Gastrocnemius medialis (tissue), 4 donors: ENCODE measurements at regions not wholly inside any gene's neighbourhood (a gene's known extent, or its start where the extent isn't known, plus 50 kb on each side); places are given as distances from the start of the nearest gene placed in this dataset.

Experiments
- ATAC-seq, 2 donors: fragments of 150-250 bp; one replicate each; pipeline ENCODE4 v1.9.1; 2016
- DNase-seq, 2 donors: peaks; one replicate each; pipeline ENCODE4 v3.0.0-alpha.2; 2019
- H3K27ac ChIP-seq, 4 donors: fragments of 200-600 bp; sonication (generic); 1 replicate in 1 of 4; 2 replicates in 3 of 4; pipeline ENCODE4 v1.5.1; 2016 to 2018; ENCODE audit warnings: mild to moderate bottlenecking in 2 of 4, moderate library complexity in 1 of 4
- H3K27me3 ChIP-seq, 3 donors: fragments of 200-600 bp; sonication (generic) in 2 of 3; 1 replicate in 1 of 3; 2 replicates in 2 of 3; pipeline versions ENCODE4 v1.5.1 to v1.6.0; 2016 to 2019; ENCODE audit warnings: mild to moderate bottlenecking in 1 of 3, moderate library complexity in 1 of 3
- H3K36me3 ChIP-seq, 2 donors: fragments of 200-600 bp; sonication (generic) in 1 of 2; one replicate each; pipeline ENCODE4 v1.5.1; 2017 to 2018
- H3K4me1 ChIP-seq, 2 donors: fragments of 200-600 bp; sonication (generic) in 1 of 2; one replicate each; pipeline ENCODE4 v1.5.1; 2016 to 2017; ENCODE audit warnings: mild to moderate bottlenecking in 2 of 2
- H3K4me3 ChIP-seq, 4 donors: fragments of 200-600 bp; sonication (generic) in 3 of 4; 1 replicate in 1 of 4; 2 replicates in 3 of 4; pipeline ENCODE4 v1.5.1; 2016 to 2019; ENCODE audit warnings: mild to moderate bottlenecking in 2 of 4
- H3K9me3 ChIP-seq, 3 donors: fragments of 200-600 bp; sonication (generic) in 2 of 3; 1 replicate in 1 of 3; 2 replicates in 2 of 3; pipeline ENCODE4 v1.5.1; 2016 to 2019
- CTCF ChIP-seq, 5 experiments: fragments of 450-650 bp in 3 of 5; fragments of 200-600 bp in 2 of 5; sonication (generic) in 2 of 5; IDR thresholded peaks in 4 of 5; conservative IDR thresholded peaks in 1 of 5; 1 replicate in 4 of 5; 2 replicates in 1 of 5; pipeline ENCODE4 v1.5.1; 2016 to 2019; ENCODE audit warnings: antibody characterized with exemption in 5 of 5, mild to moderate bottlenecking in 3 of 5, moderate library complexity in 3 of 5
- POLR2A ChIP-seq, 2 donors: fragments of 450-650 bp; IDR thresholded peaks; one replicate each; pipeline ENCODE4 v1.6.1; 2017; ENCODE audit warnings: antibody characterized with exemption in 2 of 2, mild to moderate bottlenecking in 2 of 2, moderate library complexity in 2 of 2
- in situ Hi-C, 4 donors: fragments of 200-750 bp; cut with MboI; loops; one replicate each; pipeline versions ENCODE4 v1.15.0 to v1.8.0; 2017; ENCODE audit warnings: low sequenced_read_pairs in 4 of 4
- intact Hi-C: fragments of 100-400 bp; cut with DNase I; formaldehyde crosslinking; loops from one replicate; pipeline ENCODE4 v1.15.1; 2023; ENCODE audit warnings: low total_unique reads

GRCh38 chr15:53072077-53072476 lies 281.9 kb upstream of the ONECUT1 start:
- no peak for TF ChIP-seq POLR2A (IDR thresholded peaks at IDR 0.05)
- TF ChIP-seq CTCF (IDR thresholded peaks at IDR 0.05 in 4 of 5, conservative IDR thresholded peaks at IDR 0.05 in 1 of 5), result no peak
- H3K27me3 ChIP-seq, result no peaks in the 10 kb centered on the region
- DNase-seq, result no peak
- H3K27ac ChIP-seq, result no peak overlapping the region
- H3K4me1 ChIP-seq, result no peaks in the 10 kb centered on the region
- intact Hi-C loops, result no loop called here
- no peaks in the 10 kb centered on the region for H3K9me3 ChIP-seq
- in situ Hi-C loops, result no loop called here
- no peak overlapping the region for H3K4me3 ChIP-seq
- no peaks in the 10 kb centered on the region for H3K36me3 ChIP-seq
- no peak for ATAC-seq

DNA sequence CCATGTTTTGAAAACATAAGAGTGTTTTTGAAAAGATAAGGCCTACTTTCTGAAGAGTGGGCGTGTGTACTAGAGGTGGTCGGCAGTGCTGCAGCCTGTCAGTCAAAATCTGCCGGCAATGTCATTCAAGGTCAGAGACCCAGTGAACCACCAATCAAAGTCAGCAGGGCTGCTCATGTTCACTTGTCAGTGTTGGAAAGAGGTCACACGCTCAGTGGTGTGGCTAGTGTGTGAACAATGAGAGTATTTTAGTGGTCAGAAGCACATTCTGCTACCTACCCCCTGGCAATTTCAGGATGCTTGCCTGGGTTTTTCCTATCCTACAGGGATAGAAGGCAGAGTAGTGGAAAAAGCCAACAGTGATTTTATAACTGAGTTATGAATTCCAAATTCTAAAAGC lies 278.5 kb upstream of the ONECUT1 start:
- Histone ChIP-seq H3K4me3 (no peak overlapping the region), H3K36me3 (no peaks in the 10 kb centered on the region), H3K9me3 (no peaks in the 10 kb centered on the region), H3K27ac (no peak overlapping the region), H3K27me3 (no peaks in the 10 kb centered on the region), H3K4me1 (no peaks in the 10 kb centered on the region)
- ATAC-seq, result no peak
- TF ChIP-seq CTCF (IDR thresholded peaks at IDR 0.05 in 4 of 5, conservative IDR thresholded peaks at IDR 0.05 in 1 of 5) (no peak), POLR2A (IDR thresholded peaks at IDR 0.05) (no peak)
- in situ Hi-C loops (no loop called here), intact Hi-C loops (no loop called here)
- DNase-seq, result no peak

- no peaks in the 10 kb centered on the region for H3K27me3 ChIP-seq
- in situ Hi-C loops (no loop called here), intact Hi-C loops (no loop called here)
- no peaks in the 10 kb centered on the region for H3K4me1 ChIP-seq
- no peaks in the 10 kb centered on the region for H3K9me3 ChIP-seq
- TF ChIP-seq CTCF (IDR thresholded peaks at IDR 0.05 in 4 of 5, conservative IDR thresholded peaks at IDR 0.05 in 1 of 5), result no peak
- no peak for TF ChIP-seq POLR2A (IDR thresholded peaks at IDR 0.05)
- H3K27ac ChIP-seq, result no peak overlapping the region
- H3K36me3 ChIP-seq, result no peaks in the 10 kb centered on the region
- DNase-seq, result no peak
- no peak overlapping the region for H3K4me3 ChIP-seq
- ATAC-seq, result no peak
Observed at GRCh38 chr15:53059273-53060043, 269.3 kb upstream of the ONECUT1 start.

- in situ Hi-C loops, result no loop called here
Observed at GRCh38 chr15:53046153-53046790, 256.1 kb upstream of the ONECUT1 start.

More at GRCh38 chr15:53046153-53046790, 256.1 kb upstream of the ONECUT1 start:
- intact Hi-C loops, result no loop called here
- Histone ChIP-seq H3K36me3 (no peaks in the 10 kb centered on the region), H3K27me3 (no peaks in the 10 kb centered on the region), H3K4me3 (no peak overlapping the region), H3K27ac (no peak overlapping the region), H3K4me1 (no peaks in the 10 kb centered on the region), H3K9me3 (no peaks in the 10 kb centered on the region)
- ATAC-seq (no peak), DNase-seq (no peak)
- TF ChIP-seq POLR2A (IDR thresholded peaks at IDR 0.05), result no peak
- no peak for TF ChIP-seq CTCF (IDR thresholded peaks at IDR 0.05 in 4 of 5, conservative IDR thresholded peaks at IDR 0.05 in 1 of 5)
